ENCODE measurements at regions not wholly inside any gene's neighbourhood (a gene's known extent, or its start where the extent isn't known, plus 50 kb on each side); places are given as distances from the start of the nearest gene placed in this dataset.

GRCh38 chr2:217657252-217657651 is 345.5 kb downstream of the TNS1 start:
- DNase-seq = peak in 30 of 56 donors; percentile 3 to 69 (median 19)

GRCh38 chr2:217656316-217656715 is 346.5 kb downstream of the TNS1 start:
- no peak for DNase-seq

- DNase-seq = no peak
Observed at GRCh38 chr2:217655651-217656050, 347.1 kb downstream of the TNS1 start.

GRCh38 chr2:217654168-217654567 is 348.6 kb downstream of the TNS1 start:
- no peak for DNase-seq

- DNase-seq = peak in 35 of 56 donors; percentile 2 to 75 (median 18)
Observed at GRCh38 chr2:217652761-217653639, 349.8 kb downstream of the TNS1 start.

- DNase-seq = peak in 18 of 56 donors; percentile 3 to 54 (median 14)
Observed at GRCh38 chr2:217650716-217651360, 352.0 kb downstream of the TNS1 start.

- DNase-seq = no peak
Observed at GRCh38 chr2:217650229-217650628, 352.6 kb downstream of the TNS1 start.

- no peak for DNase-seq
Observed at GRCh38 chr2:217647925-217648324, 354.9 kb downstream of the TNS1 start.

GRCh38 chr2:217647226-217647625 is 355.6 kb downstream of the TNS1 start:
- no peak for DNase-seq

GRCh38 chr2:217645896-217646295 is 356.9 kb downstream of the TNS1 start:
- DNase-seq = no peak

- DNase-seq = peak in 5 of 56 donors; percentile 6 to 38 (median 12)
Observed at GRCh38 chr2:217643789-217644301, 358.9 kb downstream of the TNS1 start.

- DNase-seq = no peak
Observed at GRCh38 chr2:217642944-217643343, 359.9 kb downstream of the TNS1 start.

GRCh38 chr2:217641960-217642359 is 360.8 kb downstream of the TNS1 start:
- DNase-seq = no peak

- DNase-seq = no peak
Observed at GRCh38 chr2:217639481-217639880, 363.3 kb downstream of the TNS1 start.

GRCh38 chr2:217638533-217638932 is 364.3 kb downstream of the TNS1 start:
- no peak for DNase-seq

- no peak for DNase-seq
Observed at GRCh38 chr2:217638031-217638430, 364.8 kb downstream of the TNS1 start.

GRCh38 chr2:217636991-217637561 is 365.7 kb downstream of the TNS1 start:
- DNase-seq = no peak

- DNase-seq = no peak
Observed at GRCh38 chr2:217636578-217636977, 366.2 kb downstream of the TNS1 start.

- no peak for DNase-seq
Observed at GRCh38 chr2:217634871-217635270, 367.9 kb downstream of the TNS1 start.

- peak in 7 of 56 donors; percentile 3 to 39 (median 6) for DNase-seq
Observed at GRCh38 chr2:217632043-217632442, 370.8 kb downstream of the TNS1 start.

GRCh38 chr2:217631115-217631514 is 371.7 kb downstream of the TNS1 start:
- no peak for DNase-seq

GRCh38 chr2:217629347-217629746 is 373.4 kb downstream of the TNS1 start:
- no peak for DNase-seq
